ENCODE measurements at regions not wholly inside any gene's neighbourhood (a gene's known extent, or its start where the extent isn't known, plus 50 kb on each side); places are given as distances from the start of the nearest gene placed in this dataset.

- no peak for TF ChIP-seq CTCF (IDR thresholded peaks at IDR 0.05; ENCODE audit: insufficient read depth, low read length, missing control alignments)
- no peak overlapping the region for H3K4me3 ChIP-seq (ENCODE audit: low read depth, low read length)
- no peak for DNase-seq (ENCODE audit: low read depth, low spot score)
- ChIA-PET POLR2A (interaction anchor here (1.4 kb wide), 1 partner anchor 27 kb away, joined by 3 read pairs; no protein-coding TSS in a partner anchor), CTCF (interaction anchor here (2.7 kb wide), 1 partner anchor 17 kb away, joined by 15 read pairs; no protein-coding TSS in a partner anchor)
Observed at GRCh38 chr7:22604246-22604645, 104.3 kb upstream of the STEAP1B start.

- CTCF ChIA-PET = interaction anchor here (2.7 kb wide), 1 partner anchor 15 kb away, joined by 15 read pairs; no protein-coding TSS in a partner anchor
- DNase-seq (ENCODE audit: low read depth, low spot score) = no peak
- no peak overlapping the region for H3K4me3 ChIP-seq (ENCODE audit: low read depth, low read length)
- TF ChIP-seq CTCF (IDR thresholded peaks at IDR 0.05; ENCODE audit: insufficient read depth, low read length, missing control alignments) = no peak
- POLR2A ChIA-PET = no interaction called here
Observed at GRCh38 chr7:22601812-22602565, 102.0 kb upstream of the STEAP1B start.

- ChIA-PET POLR2A (no interaction called here), CTCF (interaction anchor here (2.7 kb wide), 1 partner anchor 15 kb away, joined by 15 read pairs; no protein-coding TSS in a partner anchor)
- H3K4me3 ChIP-seq (ENCODE audit: low read depth, low read length) = no peak overlapping the region
- TF ChIP-seq CTCF (IDR thresholded peaks at IDR 0.05; ENCODE audit: insufficient read depth, low read length, missing control alignments) = no peak
- no peak for DNase-seq (ENCODE audit: low read depth, low spot score)
Observed at GRCh38 chr7:22601408-22601807, 101.4 kb upstream of the STEAP1B start.

GRCh38 chr7:22601003-22601402, 101.0 kb upstream of the STEAP1B start:
- no peak for TF ChIP-seq CTCF (IDR thresholded peaks at IDR 0.05; ENCODE audit: insufficient read depth, low read length, missing control alignments)
- H3K4me3 ChIP-seq (ENCODE audit: low read depth, low read length) = no peak overlapping the region
- DNase-seq (ENCODE audit: low read depth, low spot score) = no peak
- POLR2A ChIA-PET = no interaction called here
- CTCF ChIA-PET = no interaction called here

GRCh38 chr7:22598318-22598920, 98.4 kb upstream of the STEAP1B start:
- ChIA-PET POLR2A (no interaction called here), CTCF (interaction anchor here (1.0 to 2.5 kb wide), 3 partner anchors 12 to 38 kb away, joined by 3 to 12 read pairs (median 4); no protein-coding TSS in a partner anchor)
- TF ChIP-seq CTCF (IDR thresholded peaks at IDR 0.05; ENCODE audit: insufficient read depth, low read length, missing control alignments) = no peak
- no peak for DNase-seq (ENCODE audit: low read depth, low spot score)
- H3K4me3 ChIP-seq (ENCODE audit: low read depth, low read length) = no peak overlapping the region

GRCh38 chr7:22597844-22598243, 97.9 kb upstream of the STEAP1B start:
- no peak for TF ChIP-seq CTCF (IDR thresholded peaks at IDR 0.05; ENCODE audit: insufficient read depth, low read length, missing control alignments)
- no peak for DNase-seq (ENCODE audit: low read depth, low spot score)
- ChIA-PET CTCF (interaction anchor here (1.3 to 2.5 kb wide), 2 partner anchors 12 to 38 kb away, joined by 4 to 12 read pairs; no protein-coding TSS in a partner anchor), POLR2A (no interaction called here)
- no peak overlapping the region for H3K4me3 ChIP-seq (ENCODE audit: low read depth, low read length)
